ENCODE measurements at regions not wholly inside any gene's neighbourhood (a gene's known extent, or its start where the extent isn't known, plus 50 kb on each side); places are given as distances from the start of the nearest gene placed in this dataset.

- TF ChIP-seq MYC (IDR thresholded peaks at IDR 0.05; ENCODE audit: low read depth, low read length) (no peak), MYC (CRISPR knock-in tag; IDR thresholded peaks at IDR 0.05; ENCODE audit: borderline replicate concordance, low read depth) (no peak), ARID3B (CRISPR knock-in tag; IDR thresholded peaks at IDR 0.05; ENCODE audit: borderline replicate concordance) (no peak), PRMT5 (CRISPR knock-in tag; IDR thresholded peaks at IDR 0.05) (no peak)
- TF ChIP-seq, protein P1, sequence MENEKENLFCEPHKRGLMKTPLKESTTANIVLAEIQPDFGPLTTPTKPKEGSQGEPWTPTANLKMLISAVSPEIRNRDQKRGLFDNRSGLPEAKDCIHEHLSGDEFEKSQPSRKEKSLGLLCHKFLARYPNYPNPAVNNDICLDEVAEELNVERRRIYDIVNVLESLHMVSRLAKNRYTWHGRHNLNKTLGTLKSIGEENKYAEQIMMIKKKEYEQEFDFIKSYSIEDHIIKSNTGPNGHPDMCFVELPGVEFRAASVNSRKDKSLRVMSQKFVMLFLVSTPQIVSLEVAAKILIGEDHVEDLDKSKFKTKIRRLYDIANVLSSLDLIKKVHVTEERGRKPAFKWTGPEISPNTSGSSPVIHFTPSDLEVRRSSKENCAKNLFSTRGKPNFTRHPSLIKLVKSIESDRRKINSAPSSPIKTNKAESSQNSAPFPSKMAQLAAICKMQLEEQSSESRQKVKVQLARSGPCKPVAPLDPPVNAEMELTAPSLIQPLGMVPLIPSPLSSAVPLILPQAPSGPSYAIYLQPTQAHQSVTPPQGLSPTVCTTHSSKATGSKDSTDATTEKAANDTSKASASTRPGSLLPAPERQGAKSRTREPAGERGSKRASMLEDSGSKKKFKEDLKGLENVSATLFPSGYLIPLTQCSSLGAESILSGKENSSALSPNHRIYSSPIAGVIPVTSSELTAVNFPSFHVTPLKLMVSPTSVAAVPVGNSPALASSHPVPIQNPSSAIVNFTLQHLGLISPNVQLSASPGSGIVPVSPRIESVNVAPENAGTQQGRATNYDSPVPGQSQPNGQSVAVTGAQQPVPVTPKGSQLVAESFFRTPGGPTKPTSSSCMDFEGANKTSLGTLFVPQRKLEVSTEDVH (IDR thresholded peaks at IDR 0.05; ENCODE audit: low read depth, partially characterized antibody), result no peak
Measured at GRCh38 chr2:185245216-185245615, 493.4 kb upstream of the FSIP2 start (continued).

GRCh38 chr2:185245806-185246205 lies 492.8 kb upstream of the FSIP2 start:
- Histone ChIP-seq H3K4me1 (replicated peaks in 1 of 2; ENCODE audit: control insufficient read depth in 2 of 2, insufficient read depth in 2 of 2, low read length in 2 of 2) (no peaks in the 10 kb centered on the region), H3K9me3 (replicated peaks; ENCODE audit: control insufficient read depth, insufficient read depth, low read depth, low read length) (no peaks in the 10 kb centered on the region), H2AFZ (ENCODE audit: low read depth, low read length) (no peak overlapping the region), H3K79me2 (ENCODE audit: control insufficient read depth, insufficient read depth, low read length) (no peaks in the 10 kb centered on the region), H3K4me3 (no peak overlapping the region), H4K20me1 (replicated peaks; ENCODE audit: control insufficient read depth, insufficient read depth, low read length) (no peaks in the 10 kb centered on the region), H3K9me1 (ENCODE audit: control insufficient read depth, insufficient read depth, low read length) (no peaks in the 10 kb centered on the region), H3K27me3 (ENCODE audit: control insufficient read depth in 2 of 2, insufficient read depth in 2 of 2, low read length in 2 of 2) (no peaks in the 10 kb centered on the region), H3K4me2 (ENCODE audit: insufficient read depth, low read length) (no peak overlapping the region), H3K9ac (ENCODE audit: insufficient read depth in 1 of 2, low read depth in 2 of 2, low read length in 2 of 2) (no peak overlapping the region), H3K27ac (ENCODE audit: extremely low read depth, low read depth, low read length) (no peak overlapping the region), H3K36me3 (ENCODE audit: control insufficient read depth, insufficient read depth, low read length) (no peaks in the 10 kb centered on the region)
- ChIA-PET CTCF (ENCODE audit: low intra/inter-chr PET ratio) (no interaction called here), POLR2A (no interaction called here)
- intact Hi-C loops (cut with micrococcal nuclease) (no loop called here), in situ Hi-C loops (cut with MboI) (no loop called here)
- no TSS peak for BruUV-seq (replicated peaks)
- 0% methylated on average over 1 of the region's 1 CpG for WGBS (ENCODE audit: insufficient coverage, low coverage, missing lambda C conversion rate)
- ATAC-seq (no peak), DNase-seq (ENCODE audit: extremely low read depth in 1 of 4, low spot score in 3 of 4) (no peak), FAIRE-seq (no peak)
- TF ChIP-seq CTCFL (IDR thresholded peaks at IDR 0.05; ENCODE audit: borderline replicate concordance, insufficient read depth, low read depth, low read length, poor library complexity, severe bottlenecking) (no peak), THAP12 (CRISPR knock-in tag; IDR thresholded peaks at IDR 0.05) (no peak), HMG20B (CRISPR knock-in tag; IDR thresholded peaks at IDR 0.05) (no peak), ZNF561 (CRISPR knock-in tag; conservative IDR thresholded peaks at IDR 0.05) (no peak)
- TF ChIP-seq, protein P2, sequence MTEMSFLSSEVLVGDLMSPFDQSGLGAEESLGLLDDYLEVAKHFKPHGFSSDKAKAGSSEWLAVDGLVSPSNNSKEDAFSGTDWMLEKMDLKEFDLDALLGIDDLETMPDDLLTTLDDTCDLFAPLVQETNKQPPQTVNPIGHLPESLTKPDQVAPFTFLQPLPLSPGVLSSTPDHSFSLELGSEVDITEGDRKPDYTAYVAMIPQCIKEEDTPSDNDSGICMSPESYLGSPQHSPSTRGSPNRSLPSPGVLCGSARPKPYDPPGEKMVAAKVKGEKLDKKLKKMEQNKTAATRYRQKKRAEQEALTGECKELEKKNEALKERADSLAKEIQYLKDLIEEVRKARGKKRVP (CRISPR knock-in tag; IDR thresholded peaks at IDR 0.05), result no peak
